ENCODE measurements at regions not wholly inside any gene's neighbourhood (a gene's known extent, or its start where the extent isn't known, plus 50 kb on each side); places are given as distances from the start of the nearest gene placed in this dataset.

GRCh38 chr5:17690473-17690872 is 56.2 kb downstream of the TAF11L14 start:
- ATAC-seq (no peak), DNase-seq (ENCODE audit: low spot score) (no peak)
- H3K36me3 Mint-ChIP-seq = peaks cover 9% of the 10 kb centered on the region
- H3K4me3 Mint-ChIP-seq = no peak overlapping the region
- H3K27me3 Mint-ChIP-seq = no peaks in the 10 kb centered on the region
- H3K4me1 Mint-ChIP-seq (ENCODE audit: low read depth in 2 of 2) = no peaks in the 10 kb centered on the region
- peaks cover 28% of the 10 kb centered on the region for H3K9me3 Mint-ChIP-seq
- H3K27ac Mint-ChIP-seq = no peak overlapping the region

DNA sequence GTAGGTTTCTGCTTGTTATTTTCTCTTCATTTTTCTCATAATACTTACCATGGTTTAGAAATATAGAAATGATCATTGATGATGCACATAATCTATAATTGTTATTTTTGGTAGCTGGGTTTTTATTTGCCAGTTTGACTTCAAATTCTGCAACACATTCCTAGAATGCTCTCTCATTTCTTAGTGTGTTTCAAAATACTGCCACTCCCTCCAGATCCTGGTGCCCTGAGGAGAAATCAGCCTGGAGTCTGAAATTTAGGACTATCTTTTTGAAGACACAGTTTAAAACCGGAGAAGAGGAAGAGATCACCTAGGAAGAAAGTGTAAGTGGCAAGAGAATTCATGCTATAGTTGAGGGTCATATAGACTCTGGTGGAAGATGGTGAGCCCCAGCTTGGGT is 57.5 kb downstream of the TAF11L14 start:
- Mint-ChIP-seq H3K36me3 (peaks cover 9% of the 10 kb centered on the region), H3K27me3 (no peaks in the 10 kb centered on the region), H3K27ac (no peak overlapping the region), H3K9me3 (peaks cover 30% of the 10 kb centered on the region), H3K4me3 (no peak overlapping the region), H3K4me1 (ENCODE audit: low read depth in 2 of 2) (no peaks in the 10 kb centered on the region)
- DNase-seq (ENCODE audit: low spot score) (no peak), ATAC-seq (no peak)

DNA sequence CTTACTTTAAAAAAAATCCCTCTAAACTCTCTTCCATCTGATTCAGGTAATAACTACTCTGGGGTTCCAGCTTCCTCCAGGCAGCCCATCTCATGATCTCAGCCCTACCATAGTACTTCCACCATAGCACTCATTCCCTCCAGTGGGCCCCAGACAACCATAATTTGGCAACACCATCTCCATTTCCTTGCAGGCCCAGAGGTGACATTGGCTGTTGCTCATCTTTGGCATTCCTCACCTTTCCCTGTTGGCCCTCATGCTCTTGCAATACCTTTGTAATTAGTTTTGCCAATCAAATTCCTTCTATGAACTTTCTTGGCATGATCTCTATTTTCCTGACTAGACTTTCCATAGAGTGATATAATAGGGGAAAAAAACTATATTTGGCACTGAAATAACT is 60.1 kb downstream of the TAF11L14 start:
- Mint-ChIP-seq H3K36me3 (peaks cover 9% of the 10 kb centered on the region), H3K27ac (no peak overlapping the region), H3K27me3 (no peaks in the 10 kb centered on the region), H3K4me3 (no peak overlapping the region), H3K9me3 (peaks cover 38% of the 10 kb centered on the region), H3K4me1 (ENCODE audit: low read depth in 2 of 2) (no peaks in the 10 kb centered on the region)
- ATAC-seq = no peak
- DNase-seq (ENCODE audit: low spot score) = no peak

DNA sequence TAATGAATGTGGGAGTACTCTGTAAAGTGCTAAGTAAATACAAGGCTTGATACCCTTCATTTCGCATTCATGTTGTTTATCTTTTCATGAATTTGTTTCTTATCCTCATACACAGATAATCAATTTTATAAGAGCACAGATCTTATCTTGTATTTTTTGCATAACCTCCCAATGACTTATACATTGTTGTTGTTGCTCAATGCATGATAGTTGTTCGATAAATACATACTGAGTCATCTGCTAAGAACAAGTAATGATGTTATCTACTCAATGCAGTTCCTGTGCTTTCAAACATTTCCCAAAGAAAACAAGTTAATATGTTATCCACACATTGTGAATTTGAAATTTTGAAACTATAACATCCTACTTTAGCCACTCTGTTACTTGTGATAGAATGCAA is 60.7 kb downstream of the TAF11L14 start:
- no peak overlapping the region for H3K27ac Mint-ChIP-seq
- no peaks in the 10 kb centered on the region for H3K4me1 Mint-ChIP-seq (ENCODE audit: low read depth in 2 of 2)
- DNase-seq (ENCODE audit: low spot score) = no peak
- no peak overlapping the region for H3K4me3 Mint-ChIP-seq
- ATAC-seq = peak in 1 of 2 donors; percentile 36
- H3K27me3 Mint-ChIP-seq = no peaks in the 10 kb centered on the region
- peaks cover 9% of the 10 kb centered on the region for H3K36me3 Mint-ChIP-seq
- peaks cover 40% of the 10 kb centered on the region for H3K9me3 Mint-ChIP-seq

DNA sequence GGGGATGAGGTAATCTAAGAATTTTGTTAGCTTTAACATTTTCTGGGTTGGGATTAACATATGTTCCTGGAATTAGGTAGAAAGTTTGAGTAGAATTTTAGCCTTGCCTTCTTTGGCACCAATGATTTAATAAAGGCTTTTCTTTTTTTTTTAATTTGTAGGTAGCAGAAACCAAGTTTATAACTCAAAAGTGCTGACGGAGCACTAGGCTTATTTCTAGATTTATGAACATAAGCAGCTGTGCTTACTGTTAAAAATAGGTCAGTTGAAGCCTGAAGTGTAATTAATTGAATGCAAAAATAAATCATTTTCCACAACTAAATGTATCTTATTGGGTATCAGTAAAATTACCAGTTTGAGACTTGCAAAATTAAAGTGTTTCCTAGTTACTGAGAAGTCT is 62.4 kb downstream of the TAF11L14 start:
- H3K9me3 Mint-ChIP-seq = peaks cover 45% of the 10 kb centered on the region
- no peak overlapping the region for H3K27ac Mint-ChIP-seq
- ATAC-seq = no peak
- DNase-seq (ENCODE audit: low spot score) = no peak
- no peaks in the 10 kb centered on the region for H3K4me1 Mint-ChIP-seq (ENCODE audit: low read depth in 2 of 2)
- no peaks in the 10 kb centered on the region for H3K27me3 Mint-ChIP-seq
- no peak overlapping the region for H3K4me3 Mint-ChIP-seq
- H3K36me3 Mint-ChIP-seq = peaks cover 15% of the 10 kb centered on the region

DNA sequence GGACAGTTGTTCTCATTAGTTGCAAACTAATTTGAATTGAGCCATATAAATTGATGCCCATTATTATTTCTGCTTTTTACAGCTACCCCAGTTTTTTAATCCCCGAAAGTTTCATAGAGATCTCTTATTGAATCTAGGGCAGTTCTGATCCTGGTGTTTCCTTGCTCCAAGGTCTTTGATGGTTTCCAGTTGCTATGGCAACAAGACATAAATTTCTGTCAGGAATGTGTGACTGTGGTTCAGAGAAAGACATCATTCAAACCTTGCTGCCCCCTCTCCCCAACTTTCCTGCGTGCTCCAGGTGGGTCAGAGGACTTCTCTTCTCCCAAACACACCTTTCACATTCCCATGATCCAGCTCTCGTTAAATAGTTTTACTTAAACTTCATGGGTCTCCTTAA is 63.4 kb downstream of the TAF11L14 start:
- H3K4me1 Mint-ChIP-seq (ENCODE audit: low read depth in 2 of 2) = no peaks in the 10 kb centered on the region
- no peaks in the 10 kb centered on the region for H3K27me3 Mint-ChIP-seq
- H3K9me3 Mint-ChIP-seq = peaks cover 41% of the 10 kb centered on the region
- H3K36me3 Mint-ChIP-seq = peaks cover 11% of the 10 kb centered on the region
- ATAC-seq (no peak), DNase-seq (ENCODE audit: low spot score) (no peak)
- H3K27ac Mint-ChIP-seq = no peak overlapping the region
- no peak overlapping the region for H3K4me3 Mint-ChIP-seq

- H3K36me3 Mint-ChIP-seq = no peaks in the 10 kb centered on the region
- H3K9me3 Mint-ChIP-seq = peaks cover 13% of the 10 kb centered on the region
- DNase-seq (ENCODE audit: low spot score) (no peak), ATAC-seq (no peak)
- H3K27me3 Mint-ChIP-seq = no peaks in the 10 kb centered on the region
- no peaks in the 10 kb centered on the region for H3K4me1 Mint-ChIP-seq (ENCODE audit: low read depth in 2 of 2)
- H3K27ac Mint-ChIP-seq = no peak overlapping the region
- no peak overlapping the region for H3K4me3 Mint-ChIP-seq
These were observed 74.9 kb downstream of the TAF11L14 start for GRCh38 chr5:17709011-17709710.

DNA sequence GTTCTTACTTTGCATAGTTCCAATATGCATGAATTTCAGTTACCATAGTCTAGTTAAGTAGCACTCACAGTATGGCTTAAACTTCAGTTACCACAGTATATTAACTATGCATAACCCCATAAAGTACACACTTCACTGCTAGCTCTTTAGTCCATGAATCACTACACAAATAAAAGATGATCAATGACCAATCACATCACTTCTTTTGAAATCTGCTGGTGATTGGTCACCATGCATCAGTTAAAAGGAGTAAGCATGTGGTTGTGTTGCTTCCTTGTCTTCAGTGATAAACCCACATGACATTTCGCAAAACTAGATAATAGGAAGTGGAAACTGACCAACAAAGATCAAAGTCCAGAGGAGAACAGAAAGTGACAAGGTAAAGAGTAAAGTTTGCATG is 79.0 kb downstream of the TAF11L14 start:
- H3K27me3 Mint-ChIP-seq = no peaks in the 10 kb centered on the region
- H3K27ac Mint-ChIP-seq = no peak overlapping the region
- ATAC-seq = no peak
- peaks cover 4% of the 10 kb centered on the region for H3K36me3 Mint-ChIP-seq
- no peak for DNase-seq (ENCODE audit: low spot score)
- peaks cover 20% of the 10 kb centered on the region for H3K9me3 Mint-ChIP-seq
- H3K4me1 Mint-ChIP-seq (ENCODE audit: low read depth in 2 of 2) = no peaks in the 10 kb centered on the region
- H3K4me3 Mint-ChIP-seq = peak overlapping the region; percentile 50

DNA sequence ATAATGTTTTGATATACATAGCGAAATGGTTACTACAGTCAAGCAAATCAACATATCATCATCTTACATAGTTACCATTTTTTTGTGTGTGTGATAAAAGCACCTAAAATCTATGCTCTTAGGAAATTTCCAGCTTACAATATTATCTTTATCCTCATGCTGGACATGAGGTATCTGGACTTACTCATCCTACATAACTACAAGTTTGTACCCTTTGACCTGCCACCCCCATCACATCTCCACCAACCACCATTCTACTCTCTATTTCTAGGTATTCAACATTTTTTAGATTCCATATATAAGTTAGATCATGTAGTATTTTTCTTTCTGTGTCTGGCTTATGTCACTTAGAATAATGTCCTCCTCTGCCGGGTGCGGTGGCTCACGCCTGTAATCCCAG is 79.9 kb downstream of the TAF11L14 start:
- Mint-ChIP-seq H3K27me3 (no peaks in the 10 kb centered on the region), H3K9me3 (peaks cover 18% of the 10 kb centered on the region), H3K27ac (no peak overlapping the region), H3K4me1 (ENCODE audit: low read depth in 2 of 2) (no peaks in the 10 kb centered on the region), H3K4me3 (no peak overlapping the region), H3K36me3 (peaks cover 4% of the 10 kb centered on the region)
- ATAC-seq (no peak), DNase-seq (ENCODE audit: low spot score) (no peak)

DNA sequence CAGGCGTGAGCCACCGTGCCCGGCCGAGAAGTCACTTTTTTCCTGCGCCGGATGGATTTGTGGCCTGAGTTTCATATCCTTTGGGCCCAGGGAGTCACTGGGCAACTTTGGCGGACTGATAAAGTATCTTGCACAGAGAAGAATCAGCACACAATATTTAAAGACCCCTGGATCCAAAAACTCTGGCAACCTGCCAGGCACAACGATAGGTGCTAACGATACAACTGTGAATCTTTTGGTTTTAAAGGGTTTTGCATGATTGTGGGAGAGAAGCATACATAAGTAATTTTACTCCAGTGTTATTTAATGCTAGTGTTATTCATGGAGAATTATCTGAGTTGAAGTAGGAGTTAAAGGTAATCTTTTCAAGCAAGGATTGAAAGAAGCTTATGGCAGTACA is 85.3 kb downstream of the TAF11L14 start:
- ATAC-seq (no peak), DNase-seq (ENCODE audit: low spot score) (no peak)
- Mint-ChIP-seq H3K4me3 (no peak overlapping the region), H3K4me1 (ENCODE audit: low read depth in 2 of 2) (no peaks in the 10 kb centered on the region), H3K27me3 (no peaks in the 10 kb centered on the region), H3K9me3 (peaks cover 12% of the 10 kb centered on the region), H3K36me3 (peaks cover 4% of the 10 kb centered on the region), H3K27ac (no peak overlapping the region)

DNA sequence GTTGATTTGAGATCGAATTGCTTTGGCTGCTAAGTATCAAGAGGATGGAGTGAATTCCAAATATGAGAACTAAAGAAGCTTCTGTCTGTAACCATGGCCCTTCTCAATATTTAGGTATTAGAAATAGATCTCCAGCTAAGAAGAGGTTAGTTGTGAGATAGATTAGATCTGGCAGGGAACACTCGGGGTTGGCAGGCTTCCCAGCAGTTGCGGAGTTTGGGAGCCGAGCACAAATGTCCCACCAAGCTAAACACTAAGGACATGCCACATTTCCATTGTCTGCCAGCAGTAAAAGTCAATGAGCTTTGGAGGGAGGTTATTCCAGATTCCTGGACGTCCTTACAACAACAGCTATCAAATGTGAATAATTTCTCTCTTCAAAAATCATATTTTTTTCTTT is 85.8 kb downstream of the TAF11L14 start:
- peaks cover 4% of the 10 kb centered on the region for H3K36me3 Mint-ChIP-seq
- H3K27ac Mint-ChIP-seq = no peak overlapping the region
- no peak overlapping the region for H3K4me3 Mint-ChIP-seq
- no peaks in the 10 kb centered on the region for H3K4me1 Mint-ChIP-seq (ENCODE audit: low read depth in 2 of 2)
- no peaks in the 10 kb centered on the region for H3K27me3 Mint-ChIP-seq
- peaks cover 12% of the 10 kb centered on the region for H3K9me3 Mint-ChIP-seq
- no peak for ATAC-seq
- no peak for DNase-seq (ENCODE audit: low spot score)

GRCh38 chr5:17723876-17724275 is 89.6 kb downstream of the TAF11L14 start:
- Mint-ChIP-seq H3K4me1 (ENCODE audit: low read depth in 2 of 2) (no peaks in the 10 kb centered on the region), H3K27me3 (no peaks in the 10 kb centered on the region), H3K36me3 (no peaks in the 10 kb centered on the region), H3K27ac (no peak overlapping the region), H3K4me3 (no peak overlapping the region), H3K9me3 (peaks cover 4% of the 10 kb centered on the region)
- no peak for ATAC-seq
- no peak for DNase-seq (ENCODE audit: low spot score)

- ATAC-seq (no peak), DNase-seq (ENCODE audit: low spot score) (no peak)
- Mint-ChIP-seq H3K36me3 (no peaks in the 10 kb centered on the region), H3K27ac (no peak overlapping the region), H3K4me1 (ENCODE audit: low read depth in 2 of 2) (no peaks in the 10 kb centered on the region), H3K9me3 (peaks cover 8% of the 10 kb centered on the region), H3K4me3 (no peak overlapping the region), H3K27me3 (no peaks in the 10 kb centered on the region)
These were observed 92.8 kb downstream of the TAF11L14 start for GRCh38 chr5:17727098-17727497.

DNA sequence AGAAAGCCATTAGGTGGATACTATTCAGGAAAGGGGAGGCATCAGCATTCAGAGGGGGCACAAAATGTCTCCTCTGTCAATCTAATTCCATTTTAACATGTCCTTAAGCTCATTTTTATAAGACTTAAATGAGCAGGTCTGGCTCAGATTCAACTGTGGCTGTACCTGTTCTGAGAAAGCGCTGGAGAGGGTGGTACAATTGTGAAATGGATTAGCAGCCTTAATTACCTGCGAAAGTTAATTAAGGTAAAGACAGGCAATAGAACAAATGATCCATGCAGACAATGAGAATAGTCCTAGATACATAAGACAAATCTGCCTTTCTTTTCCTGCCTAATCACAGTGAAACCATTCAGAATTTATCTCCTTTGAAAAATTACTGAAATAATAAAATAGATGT is 96.2 kb downstream of the TAF11L14 start:
- no peak overlapping the region for H3K4me3 Mint-ChIP-seq
- H3K27ac Mint-ChIP-seq = no peak overlapping the region
- DNase-seq (ENCODE audit: low spot score) (no peak), ATAC-seq (no peak)
- peaks cover 11% of the 10 kb centered on the region for H3K9me3 Mint-ChIP-seq
- no peaks in the 10 kb centered on the region for H3K4me1 Mint-ChIP-seq (ENCODE audit: low read depth in 2 of 2)
- H3K36me3 Mint-ChIP-seq = no peaks in the 10 kb centered on the region
- no peaks in the 10 kb centered on the region for H3K27me3 Mint-ChIP-seq

DNA sequence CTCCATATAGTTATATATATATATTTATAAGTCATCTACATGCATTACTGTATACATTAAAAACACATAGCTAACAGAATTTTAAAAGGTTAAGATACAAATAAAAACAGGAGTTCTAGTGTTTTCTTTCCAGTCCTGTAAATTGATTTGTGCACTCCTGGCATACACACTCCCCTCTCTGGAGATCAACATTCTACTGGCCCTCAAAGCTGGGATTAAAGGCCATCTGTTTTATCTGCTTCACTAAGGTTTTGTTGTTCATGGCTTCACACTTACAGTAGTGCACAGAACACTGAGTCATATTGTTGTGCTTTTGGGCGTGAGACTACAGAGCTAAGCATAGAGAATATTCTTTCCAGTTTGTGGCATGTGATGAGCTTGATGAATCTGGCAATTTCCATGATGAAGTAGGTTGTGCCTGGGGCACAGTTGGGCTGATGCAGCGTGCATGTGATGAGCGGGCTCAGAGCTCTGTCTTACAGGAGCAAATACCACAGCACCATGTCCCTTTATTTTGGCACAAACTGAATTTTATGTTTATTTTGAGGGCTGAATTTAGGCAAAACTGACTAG is 98.2 kb downstream of the TAF11L14 start:
- Mint-ChIP-seq H3K4me3 (no peak overlapping the region), H3K36me3 (no peaks in the 10 kb centered on the region), H3K4me1 (ENCODE audit: low read depth in 2 of 2) (no peaks in the 10 kb centered on the region), H3K27ac (no peak overlapping the region), H3K9me3 (peaks cover 20% of the 10 kb centered on the region), H3K27me3 (no peaks in the 10 kb centered on the region)
- DNase-seq (ENCODE audit: low spot score) (no peak), ATAC-seq (no peak)

All from natural killer cell treated with Interleukin-12 subunit alpha and Interleukin-12 subunit beta and Interleukin-15 and Interleukin-18, amount 100 ng/mL, for 72 hours (primary cell).